HG03520 (cell line): ENCODE measurements at regions not wholly inside any gene's neighbourhood (a gene's known extent, or its start where the extent isn't known, plus 50 kb on each side); places are given as distances from the start of the nearest gene placed in this dataset.
"Not testable (repeated sequence)": the region's sequence is repeated elsewhere in the genome, so short reads cannot be mapped to it uniquely, and the experiment has no call there.

Experiments
- ATAC-seq: cut with Tn5 transposase; IDR thresholded peaks from one replicate; pipeline ENCODE4 v1.9.1; 2021; ENCODE audit warnings: mild to moderate bottlenecking, moderate library complexity; ENCODE audit not compliant: unreplicated experiment

- no peak for ATAC-seq
Measured at GRCh38 chr3:5348229-5348902, 160.9 kb downstream of the EDEM1 start.

GRCh38 chr3:5349343-5349742 is 161.8 kb downstream of the EDEM1 start:
- no peak for ATAC-seq

- no peak for ATAC-seq
Measured at GRCh38 chr3:5357089-5357488, 169.6 kb downstream of the EDEM1 start.

- ATAC-seq = no peak
Measured at GRCh38 chr3:5358911-5359310, 171.4 kb downstream of the EDEM1 start.

GRCh38 chr3:5360453-5360852 is 172.9 kb downstream of the EDEM1 start:
- no peak for ATAC-seq

GRCh38 chr3:5366746-5367145 is 179.2 kb downstream of the EDEM1 start:
- no peak for ATAC-seq

GRCh38 chr3:5371555-5371954 is 184.0 kb downstream of the EDEM1 start:
- ATAC-seq = not testable (repeated sequence)

- ATAC-seq = no peak
Measured at GRCh38 chr3:5376761-5377160, 189.3 kb downstream of the EDEM1 start.

- ATAC-seq = not testable (repeated sequence)
Measured at GRCh38 chr3:5379266-5379665, 191.8 kb downstream of the EDEM1 start.

- not testable (repeated sequence) for ATAC-seq
Measured at GRCh38 chr3:5383486-5384263, 196.2 kb downstream of the EDEM1 start.

- no peak for ATAC-seq
Measured at GRCh38 chr3:5384557-5385236, 197.2 kb downstream of the EDEM1 start.

- ATAC-seq = no peak
Measured at GRCh38 chr3:5388091-5388490, 200.6 kb downstream of the EDEM1 start.

GRCh38 chr3:5389057-5389456 is 201.6 kb downstream of the EDEM1 start:
- ATAC-seq = no peak

GRCh38 chr3:5390221-5390620 is 202.7 kb downstream of the EDEM1 start:
- ATAC-seq = no peak

GRCh38 chr3:5390936-5391625 is 203.6 kb downstream of the EDEM1 start:
- ATAC-seq = no peak

- no peak for ATAC-seq
Measured at GRCh38 chr3:5401002-5401401, 213.5 kb downstream of the EDEM1 start.

- ATAC-seq = no peak
Measured at GRCh38 chr3:5404718-5405117, 217.2 kb downstream of the EDEM1 start.

- ATAC-seq = no peak
Measured at GRCh38 chr3:5411786-5412185, 224.3 kb downstream of the EDEM1 start.

GRCh38 chr3:5423076-5423475 is 235.6 kb downstream of the EDEM1 start:
- no peak for ATAC-seq

- ATAC-seq = no peak
Measured at GRCh38 chr3:5423523-5423922, 236.0 kb downstream of the EDEM1 start.

- ATAC-seq = no peak
Measured at GRCh38 chr3:5425371-5425770, 237.9 kb downstream of the EDEM1 start.
